PC-3 (cell line): ENCODE measurements at regions not wholly inside any gene's neighbourhood (a gene's known extent, or its start where the extent isn't known, plus 50 kb on each side); places are given as distances from the start of the nearest gene placed in this dataset.

Experiments used
- EZH2 ChIP-seq: fragments of 300-600 bp; sonication (generic); IDR thresholded peaks from one replicate; pipeline ENCODE4 v1.6.1; 2017; ENCODE audit warnings: antibody characterized with exemption, mild to moderate bottlenecking, low read length; ENCODE audit not compliant: unreplicated experiment
- EZH2phosphoT487 ChIP-seq: fragments of 300-600 bp; sonication (generic); IDR thresholded peaks from 2 replicates; pipeline ENCODE4 v1.6.1; 2018; ENCODE audit warnings: mild to moderate bottlenecking, antibody characterized with exemption, low read length, borderline replicate concordance
- TF ChIP-seq, protein P1 (sequence below): fragments of 300-600 bp; sonication (generic); conservative IDR thresholded peaks from 2 replicates; pipeline ENCODE4 v1.5.1; 2017; ENCODE audit warnings: antibody characterized with exemption, low read depth, mild to moderate bottlenecking, low read length

DNA sequence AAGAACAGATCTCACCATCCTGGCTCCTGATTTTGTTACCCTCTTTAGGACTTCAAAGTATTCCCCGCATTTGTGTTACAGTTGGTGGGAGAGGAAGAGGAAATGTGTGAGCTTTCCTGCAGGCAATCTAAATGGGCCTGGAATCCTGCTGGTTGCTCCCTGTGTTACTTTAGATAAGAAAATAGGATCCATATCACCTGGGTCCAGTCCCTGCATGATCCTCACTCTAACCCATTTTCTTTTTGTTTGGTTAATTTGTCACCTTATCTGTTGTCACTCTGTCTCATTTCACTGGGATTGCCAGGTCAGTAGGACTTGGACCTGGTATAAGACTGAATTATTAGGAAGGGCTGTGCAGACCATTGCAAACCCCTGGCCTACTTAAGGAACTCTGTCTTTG lies 175.9 kb upstream of the GJE1 start:
- TF ChIP-seq, protein P1, sequence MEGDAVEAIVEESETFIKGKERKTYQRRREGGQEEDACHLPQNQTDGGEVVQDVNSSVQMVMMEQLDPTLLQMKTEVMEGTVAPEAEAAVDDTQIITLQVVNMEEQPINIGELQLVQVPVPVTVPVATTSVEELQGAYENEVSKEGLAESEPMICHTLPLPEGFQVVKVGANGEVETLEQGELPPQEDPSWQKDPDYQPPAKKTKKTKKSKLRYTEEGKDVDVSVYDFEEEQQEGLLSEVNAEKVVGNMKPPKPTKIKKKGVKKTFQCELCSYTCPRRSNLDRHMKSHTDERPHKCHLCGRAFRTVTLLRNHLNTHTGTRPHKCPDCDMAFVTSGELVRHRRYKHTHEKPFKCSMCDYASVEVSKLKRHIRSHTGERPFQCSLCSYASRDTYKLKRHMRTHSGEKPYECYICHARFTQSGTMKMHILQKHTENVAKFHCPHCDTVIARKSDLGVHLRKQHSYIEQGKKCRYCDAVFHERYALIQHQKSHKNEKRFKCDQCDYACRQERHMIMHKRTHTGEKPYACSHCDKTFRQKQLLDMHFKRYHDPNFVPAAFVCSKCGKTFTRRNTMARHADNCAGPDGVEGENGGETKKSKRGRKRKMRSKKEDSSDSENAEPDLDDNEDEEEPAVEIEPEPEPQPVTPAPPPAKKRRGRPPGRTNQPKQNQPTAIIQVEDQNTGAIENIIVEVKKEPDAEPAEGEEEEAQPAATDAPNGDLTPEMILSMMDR, result no peak
- no peak for TF ChIP-seq EZH2phosphoT487
- TF ChIP-seq EZH2, result no peak
